Mesenchymal stem cell (in vitro differentiated cells and primary cell): ENCODE measurements at regions not wholly inside any gene's neighbourhood (a gene's known extent, or its start where the extent isn't known, plus 50 kb on each side); places are given as distances from the start of the nearest gene placed in this dataset.
"Not testable (repeated sequence)": the region's sequence is repeated elsewhere in the genome, so short reads cannot be mapped to it uniquely, and the experiment has no call there.

ENCODE experiments used
- DNase-seq: peaks from one replicate; pipeline ENCODE4 v3.0.0-alpha.2; 2013
- H2AFZ ChIP-seq: one replicate; pipeline ENCODE4 v1.6.1; 2013; ENCODE audit warnings: low read depth, mild to moderate bottlenecking, control low read depth, inconsistent platforms, low read length, moderate library complexity
- H2AK5ac ChIP-seq: 2 replicates; pipeline ENCODE4 v1.6.1; 2013; ENCODE audit warnings: low read length, moderate library complexity, mild to moderate bottlenecking, inconsistent platforms; ENCODE audit not compliant: severe bottlenecking
- H2BK120ac ChIP-seq: one replicate; pipeline ENCODE4 v1.6.1; 2013; ENCODE audit warnings: low read depth, mild to moderate bottlenecking, inconsistent platforms, low read length, moderate library complexity
- H2BK12ac ChIP-seq, 2 experiments: one replicate each; pipeline ENCODE4 v1.6.1; 2013; ENCODE audit warnings: inconsistent platforms in 2 of 2, low read length in 2 of 2, mild to moderate bottlenecking in 2 of 2, moderate library complexity in 2 of 2, control low read depth in 1 of 2
- H2BK15ac ChIP-seq: one replicate; pipeline ENCODE4 v1.6.1; 2013; ENCODE audit warnings: mild to moderate bottlenecking, low read depth, inconsistent platforms; ENCODE audit not compliant: poor library complexity, severe bottlenecking
- H2BK5ac ChIP-seq: 2 replicates; pipeline ENCODE4 v1.6.1; 2013; ENCODE audit warnings: low read depth, mild to moderate bottlenecking, low read length, control low read depth, inconsistent platforms; ENCODE audit not compliant: poor library complexity, severe bottlenecking
- H3K14ac ChIP-seq, 2 experiments: one replicate each; pipeline ENCODE4 v1.6.1; 2013; ENCODE audit warnings: inconsistent platforms in 2 of 2, low read length in 2 of 2, control low read depth in 1 of 2, mild to moderate bottlenecking in 1 of 2, moderate library complexity in 1 of 2
- H3K18ac ChIP-seq, 2 experiments: one replicate each; pipeline ENCODE4 v1.6.1; 2013; ENCODE audit warnings: inconsistent platforms in 2 of 2, low read length in 2 of 2, control low read depth in 1 of 2, low read depth in 1 of 2, mild to moderate bottlenecking in 1 of 2
- H3K23ac ChIP-seq, 2 experiments: one replicate each; pipeline ENCODE4 v1.6.1; 2013; ENCODE audit warnings: inconsistent platforms in 2 of 2, low read length in 2 of 2, mild to moderate bottlenecking in 2 of 2, moderate library complexity in 2 of 2, control low read depth in 1 of 2
- H3K27ac ChIP-seq: 2 replicates; pipeline ENCODE4 v1.5.1; 2013; ENCODE audit warnings: mild to moderate bottlenecking, moderate library complexity, low read length, control low read depth, inconsistent platforms; ENCODE audit not compliant: poor library complexity, severe bottlenecking
- H3K27me3 ChIP-seq, 2 experiments: 2 replicates each; pipeline versions ENCODE4 v1.6.1 to v1.7.0; 2013; ENCODE audit warnings: low read length in 2 of 2, mild to moderate bottlenecking in 2 of 2, moderate library complexity in 2 of 2, control low read depth in 1 of 2, inconsistent platforms in 1 of 2; ENCODE audit not compliant: control insufficient read depth in 1 of 2, insufficient read depth in 1 of 2
- H3K36me3 ChIP-seq, 2 experiments: 2 replicates each; pipeline versions ENCODE4 v1.6.1 to v1.7.0; 2013; ENCODE audit warnings: low read length in 2 of 2, control low read depth in 1 of 2, inconsistent platforms in 1 of 2, low read depth in 1 of 2, mild to moderate bottlenecking in 1 of 2; ENCODE audit not compliant: insufficient read depth in 2 of 2, control insufficient read depth in 1 of 2
- H3K4ac ChIP-seq, 2 experiments: one replicate each; pipeline ENCODE4 v1.6.1; 2013; ENCODE audit warnings: inconsistent platforms in 2 of 2, low read length in 2 of 2, mild to moderate bottlenecking in 2 of 2, moderate library complexity in 2 of 2, control low read depth in 1 of 2, low read depth in 1 of 2
- H3K4me1 ChIP-seq: 2 replicates; pipeline ENCODE4 v1.6.1; 2013; ENCODE audit warnings: low read depth, low read length, control low read depth; ENCODE audit not compliant: control insufficient read depth, insufficient read depth
- H3K4me2 ChIP-seq: 2 replicates; pipeline ENCODE4 v1.6.1; 2013; ENCODE audit warnings: low read length, mild to moderate bottlenecking, inconsistent platforms; ENCODE audit not compliant: poor library complexity, severe bottlenecking
- H3K4me3 ChIP-seq, 2 experiments: 2 replicates each; pipeline versions ENCODE4 v1.5.1 to v1.7.0; 2013; ENCODE audit warnings: low read length in 2 of 2, mild to moderate bottlenecking in 2 of 2, control low read depth in 1 of 2, low read depth in 1 of 2; ENCODE audit not compliant: insufficient read depth in 1 of 2
- H3K79me1 ChIP-seq: replicated peaks from 2 replicates; pipeline ENCODE4 v1.6.1; 2013; ENCODE audit warnings: mild to moderate bottlenecking, control low read depth, low read length, inconsistent platforms; ENCODE audit not compliant: poor library complexity, severe bottlenecking
- H3K9ac ChIP-seq: 2 replicates; pipeline ENCODE4 v1.7.0; 2013; ENCODE audit warnings: mild to moderate bottlenecking, low read length, moderate library complexity
- H3K9me3 ChIP-seq: 2 replicates; pipeline ENCODE4 v1.7.0; 2013; ENCODE audit warnings: mild to moderate bottlenecking, low read length; ENCODE audit not compliant: control insufficient read depth
- H4K8ac ChIP-seq: one replicate; pipeline ENCODE4 v1.6.1; 2013; ENCODE audit warnings: inconsistent platforms, mild to moderate bottlenecking, low read length, moderate library complexity
- H4K91ac ChIP-seq: one replicate; pipeline ENCODE4 v1.6.1; 2013; ENCODE audit warnings: mild to moderate bottlenecking, low read length, inconsistent platforms
- WGBS: methylation state at CpG from one replicate; pipeline ENCODE4 v1.1.7; 2013; ENCODE audit warnings: mixed read lengths; 5-methylcytosine and 5-hydroxymethylcytosine counted together

DNA sequence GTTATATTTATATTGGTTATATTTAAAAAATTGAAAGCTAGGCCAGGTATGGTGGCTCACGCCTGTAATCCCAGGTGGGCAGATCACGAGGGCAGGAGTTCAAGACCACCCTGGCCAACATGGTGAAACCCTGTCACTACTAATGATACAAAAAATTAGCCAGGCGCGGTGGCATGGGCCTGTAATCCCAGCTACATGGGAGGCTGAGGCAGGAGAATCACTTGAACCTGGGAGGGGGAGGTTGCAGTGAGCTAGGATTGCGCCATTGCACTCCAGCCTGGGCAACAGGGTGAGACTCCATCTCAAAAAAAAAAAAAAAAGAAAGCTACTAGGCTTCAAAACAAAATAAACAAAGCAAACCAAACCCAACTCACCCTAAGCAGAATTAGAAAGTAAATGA, 109.0 kb upstream of the SERPINE2 start:
- not testable (repeated sequence) for H3K36me3 ChIP-seq, H4K8ac ChIP-seq, H2BK12ac ChIP-seq, H3K4me1 ChIP-seq, H3K79me1 ChIP-seq, H3K18ac ChIP-seq, H2BK5ac ChIP-seq, H3K4ac ChIP-seq, H3K23ac ChIP-seq, H3K27me3 ChIP-seq, H2BK15ac ChIP-seq, H2BK120ac ChIP-seq, H3K14ac ChIP-seq, H2AK5ac ChIP-seq, H3K9ac ChIP-seq, H3K4me2 ChIP-seq, H3K4me3 ChIP-seq, H2AFZ ChIP-seq, H3K9me3 ChIP-seq, DNase-seq, H3K27ac ChIP-seq
- WGBS = 100% methylated on average over 4 of the region's 5 CpGs
- peak overlapping the region; percentile 71 for H4K91ac ChIP-seq

- H3K79me1 ChIP-seq = no peaks in the 10 kb centered on the region
- H3K4me3 ChIP-seq = no peak overlapping the region
- peak; percentile 71 for DNase-seq
- WGBS = 100% methylated on average over 2 of the region's 4 CpGs
- peak overlapping the region; percentile 16 for H4K8ac ChIP-seq
- H3K18ac ChIP-seq = no peak overlapping the region
- no peak overlapping the region for H2BK5ac ChIP-seq
- no peak overlapping the region for H3K23ac ChIP-seq
- H4K91ac ChIP-seq = no peak overlapping the region
- H2BK15ac ChIP-seq = peak overlapping the region; percentile 76
- H2AFZ ChIP-seq = no peak overlapping the region
- no peaks in the 10 kb centered on the region for H3K36me3 ChIP-seq
- no peaks in the 10 kb centered on the region for H3K9me3 ChIP-seq
- H2BK120ac ChIP-seq = no peak overlapping the region
- peak overlapping the region in 1 of 2 experiments; percentile 0 for H3K4ac ChIP-seq
- H3K27me3 ChIP-seq = no peaks in the 10 kb centered on the region
- peaks cover 2% of the 10 kb centered on the region for H3K4me1 ChIP-seq
- peak overlapping the region; percentile 32 for H2AK5ac ChIP-seq
- H3K27ac ChIP-seq = no peak overlapping the region
- H3K14ac ChIP-seq = no peak overlapping the region
- no peak overlapping the region for H3K9ac ChIP-seq
- H2BK12ac ChIP-seq = peak overlapping the region; percentile 87 to 89
- no peak overlapping the region for H3K4me2 ChIP-seq
Observed at GRCh38 chr2:224147174-224147573, 108.1 kb upstream of the SERPINE2 start.

DNA sequence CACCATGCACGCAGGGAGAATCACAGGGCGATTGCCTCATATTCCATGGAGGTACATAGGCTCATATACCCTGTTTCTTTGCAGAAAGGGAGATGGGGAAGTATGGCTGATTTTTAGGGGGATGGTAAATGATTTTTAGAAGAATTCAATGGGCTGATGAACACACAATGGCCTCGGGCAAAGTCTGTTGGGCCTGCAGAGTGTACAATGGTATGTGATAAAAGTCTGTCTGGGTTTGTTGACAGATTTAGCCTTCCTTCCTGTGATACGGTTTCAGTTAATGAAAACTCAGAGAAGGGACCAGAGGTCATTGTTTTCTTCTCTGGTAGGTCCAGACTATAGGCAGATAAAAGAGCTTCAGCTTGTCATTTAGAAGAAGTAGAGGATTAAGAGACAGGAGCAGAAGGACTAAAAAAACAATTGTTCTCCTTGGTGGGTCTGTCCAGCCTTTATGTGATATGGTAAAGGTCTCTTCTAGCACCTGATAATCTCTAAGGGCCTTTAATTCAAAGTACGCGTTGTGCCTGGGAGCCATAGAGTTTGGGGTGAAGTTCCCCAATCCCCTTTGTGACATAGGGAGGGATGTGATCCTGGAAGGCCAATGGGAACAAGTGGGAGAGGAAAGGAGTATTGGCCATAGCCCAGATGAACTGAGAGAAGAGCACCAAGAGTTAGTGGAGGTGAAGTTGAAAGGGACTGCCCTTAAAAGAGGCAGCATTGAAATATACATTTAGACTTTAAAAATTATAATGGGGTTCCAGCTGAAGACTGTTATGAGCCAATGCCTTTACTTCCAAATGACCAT, 107.5 kb upstream of the SERPINE2 start:
- H3K27ac ChIP-seq = peak overlapping the region; percentile 73
- H3K9ac ChIP-seq = no peak overlapping the region
- peaks cover 4% of the 10 kb centered on the region for H3K4me1 ChIP-seq
- H3K4me3 ChIP-seq = no peak overlapping the region
- H2BK12ac ChIP-seq = peak overlapping the region; percentile 89 to 99
- no peak for DNase-seq
- H3K18ac ChIP-seq = peak overlapping the region; percentile 40 to 91
- H4K91ac ChIP-seq = peak overlapping the region; percentile 65
- H2BK120ac ChIP-seq = peak overlapping the region; percentile 76
- 76% methylated on average over 6 of the region's 6 CpGs for WGBS
- no peaks in the 10 kb centered on the region for H3K27me3 ChIP-seq
- no peaks in the 10 kb centered on the region for H3K79me1 ChIP-seq
- H2AK5ac ChIP-seq = peak overlapping the region; percentile 84
- no peak overlapping the region for H3K14ac ChIP-seq
- no peaks in the 10 kb centered on the region for H3K36me3 ChIP-seq
- H3K23ac ChIP-seq = no peak overlapping the region
- peak overlapping the region; percentile 35 to 75 for H3K4ac ChIP-seq
- H3K4me2 ChIP-seq = no peak overlapping the region
- no peak overlapping the region for H2AFZ ChIP-seq
- H2BK5ac ChIP-seq = no peak overlapping the region
- H3K9me3 ChIP-seq = no peaks in the 10 kb centered on the region
- no peak overlapping the region for H2BK15ac ChIP-seq
- H4K8ac ChIP-seq = peak overlapping the region; percentile 16

- Histone ChIP-seq H2BK15ac (no peak overlapping the region), H3K18ac (peak overlapping the region; percentile 40 to 91), H3K4ac (peak overlapping the region in 1 of 2 experiments; percentile 75), H4K8ac (no peak overlapping the region), H2BK5ac (no peak overlapping the region), H4K91ac (peak overlapping the region; percentile 46), H3K79me1 (no peaks in the 10 kb centered on the region), H3K27ac (peak overlapping the region; percentile 73), H3K9me3 (no peaks in the 10 kb centered on the region), H3K4me1 (peaks cover 4% of the 10 kb centered on the region), H2BK12ac (peak overlapping the region; percentile 78 to 87), H3K36me3 (no peaks in the 10 kb centered on the region), H3K14ac (no peak overlapping the region), H3K27me3 (no peaks in the 10 kb centered on the region), H3K23ac (no peak overlapping the region), H3K9ac (no peak overlapping the region), H2AFZ (no peak overlapping the region), H2AK5ac (peak overlapping the region; percentile 84), H3K4me2 (no peak overlapping the region), H3K4me3 (no peak overlapping the region), H2BK120ac (peak overlapping the region; percentile 71)
- 0% methylated on average over 3 of the region's 3 CpGs for WGBS
- DNase-seq = peak; percentile 91
Observed at GRCh38 chr2:224145751-224146355, 106.8 kb upstream of the SERPINE2 start.
